ENCODE measurements at regions not wholly inside any gene's neighbourhood (a gene's known extent, or its start where the extent isn't known, plus 50 kb on each side); places are given as distances from the start of the nearest gene placed in this dataset.

- Histone ChIP-seq H3K27ac (ENCODE audit: low read length) (no peak overlapping the region), H3K27me3 (ENCODE audit: control insufficient read depth, insufficient read depth, low read length) (no peaks in the 10 kb centered on the region), H3K4me1 (ENCODE audit: control insufficient read depth, insufficient read depth, low read length) (no peaks in the 10 kb centered on the region), H3K36me3 (ENCODE audit: control insufficient read depth, insufficient read depth, low read length) (no peaks in the 10 kb centered on the region), H3K9me3 (ENCODE audit: control insufficient read depth, insufficient read depth, low read length) (no peaks in the 10 kb centered on the region), H3K4me3 (ENCODE audit: low read length) (no peak overlapping the region)
- WGBS (ENCODE audit: insufficient coverage, insufficient read length), result no CpG with 5 or more reads among the region's 1 CpG
- DNase-seq (ENCODE audit: low read depth, low spot score), result no peak
Observed at GRCh38 chr4:136713140-136713539, 819.2 kb downstream of the PCDH18 start.

DNA sequence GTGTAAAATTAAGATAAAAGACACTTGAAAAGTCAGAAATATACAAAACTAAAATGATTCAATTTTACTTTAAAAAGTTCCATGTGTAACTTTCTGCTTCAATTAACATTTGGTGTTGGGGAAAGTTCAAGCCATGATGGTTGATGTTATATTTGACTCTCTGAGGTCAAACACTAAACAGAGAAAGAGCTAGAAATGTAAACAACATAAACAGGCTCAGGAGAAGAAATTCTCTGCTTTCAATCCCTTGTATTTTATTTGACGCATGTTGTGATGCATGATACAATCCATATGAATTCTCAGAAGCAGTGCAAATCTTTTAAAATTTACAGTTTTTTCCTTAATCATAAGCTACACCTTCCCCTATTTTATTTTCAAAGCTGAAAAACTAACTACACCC lies 822.4 kb downstream of the PCDH18 start:
- Histone ChIP-seq H3K27me3 (ENCODE audit: control insufficient read depth, insufficient read depth, low read length) (no peaks in the 10 kb centered on the region), H3K27ac (ENCODE audit: low read length) (no peak overlapping the region), H3K36me3 (ENCODE audit: control insufficient read depth, insufficient read depth, low read length) (no peaks in the 10 kb centered on the region), H3K9me3 (ENCODE audit: control insufficient read depth, insufficient read depth, low read length) (no peaks in the 10 kb centered on the region), H3K4me3 (ENCODE audit: low read length) (no peak overlapping the region), H3K4me1 (ENCODE audit: control insufficient read depth, insufficient read depth, low read length) (no peaks in the 10 kb centered on the region)
- DNase-seq (ENCODE audit: low read depth, low spot score), result no peak
- WGBS (ENCODE audit: insufficient coverage, insufficient read length), result no CpG with 5 or more reads among the region's 1 CpG

GRCh38 chr4:136706942-136707341 lies 825.4 kb downstream of the PCDH18 start:
- no peaks in the 10 kb centered on the region for H3K9me3 ChIP-seq (ENCODE audit: control insufficient read depth, insufficient read depth, low read length)
- no peaks in the 10 kb centered on the region for H3K4me1 ChIP-seq (ENCODE audit: control insufficient read depth, insufficient read depth, low read length)
- no peak for DNase-seq (ENCODE audit: low read depth, low spot score)
- WGBS (ENCODE audit: insufficient coverage, insufficient read length), result no CpG with 5 or more reads among the region's 7 CpGs
- no peaks in the 10 kb centered on the region for H3K36me3 ChIP-seq (ENCODE audit: control insufficient read depth, insufficient read depth, low read length)
- H3K27me3 ChIP-seq (ENCODE audit: control insufficient read depth, insufficient read depth, low read length), result no peaks in the 10 kb centered on the region
- no peak overlapping the region for H3K27ac ChIP-seq (ENCODE audit: low read length)
- H3K4me3 ChIP-seq (ENCODE audit: low read length), result no peak overlapping the region

DNA sequence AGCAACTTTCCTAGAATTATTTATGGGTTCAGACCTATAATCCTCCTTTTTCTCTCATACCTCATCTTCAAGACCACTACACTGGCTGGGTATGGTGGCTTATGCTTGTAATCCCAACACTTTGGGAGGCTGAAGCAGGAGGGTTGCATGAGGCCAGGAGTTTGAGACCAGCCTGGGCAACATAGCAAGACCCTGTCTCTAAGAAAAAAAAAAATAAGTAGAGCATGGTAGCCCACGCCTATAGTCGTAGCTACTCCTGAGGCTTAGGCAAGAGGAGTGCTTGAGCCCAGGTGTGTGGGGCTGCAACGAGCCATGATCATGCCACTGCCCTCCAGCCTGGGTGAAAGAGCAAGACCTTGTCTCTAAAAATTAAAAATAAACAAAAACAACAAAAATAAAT lies 832.4 kb downstream of the PCDH18 start:
- no CpG with 5 or more reads among the region's 3 CpGs for WGBS (ENCODE audit: insufficient coverage, insufficient read length)
- Histone ChIP-seq H3K36me3 (ENCODE audit: control insufficient read depth, insufficient read depth, low read length) (no peaks in the 10 kb centered on the region), H3K27ac (ENCODE audit: low read length) (no peak overlapping the region), H3K4me3 (ENCODE audit: low read length) (no peak overlapping the region), H3K4me1 (ENCODE audit: control insufficient read depth, insufficient read depth, low read length) (no peaks in the 10 kb centered on the region), H3K9me3 (ENCODE audit: control insufficient read depth, insufficient read depth, low read length) (no peaks in the 10 kb centered on the region), H3K27me3 (ENCODE audit: control insufficient read depth, insufficient read depth, low read length) (no peaks in the 10 kb centered on the region)
- no peak for DNase-seq (ENCODE audit: low read depth, low spot score)

GRCh38 chr4:136691607-136692006 lies 840.7 kb downstream of the PCDH18 start:
- Histone ChIP-seq H3K27me3 (ENCODE audit: control insufficient read depth, insufficient read depth, low read length) (no peaks in the 10 kb centered on the region), H3K9me3 (ENCODE audit: control insufficient read depth, insufficient read depth, low read length) (no peaks in the 10 kb centered on the region), H3K27ac (ENCODE audit: low read length) (no peak overlapping the region), H3K4me3 (ENCODE audit: low read length) (no peak overlapping the region), H3K4me1 (ENCODE audit: control insufficient read depth, insufficient read depth, low read length) (0 out of 2 replicates have a peak, but pooled peaks cover 1% of the 10 kb centered on the region), H3K36me3 (ENCODE audit: control insufficient read depth, insufficient read depth, low read length) (no peaks in the 10 kb centered on the region)
- DNase-seq (ENCODE audit: low read depth, low spot score), result no peak
- WGBS (ENCODE audit: insufficient coverage, insufficient read length), result no CpG with 5 or more reads among the region's 3 CpGs

DNA sequence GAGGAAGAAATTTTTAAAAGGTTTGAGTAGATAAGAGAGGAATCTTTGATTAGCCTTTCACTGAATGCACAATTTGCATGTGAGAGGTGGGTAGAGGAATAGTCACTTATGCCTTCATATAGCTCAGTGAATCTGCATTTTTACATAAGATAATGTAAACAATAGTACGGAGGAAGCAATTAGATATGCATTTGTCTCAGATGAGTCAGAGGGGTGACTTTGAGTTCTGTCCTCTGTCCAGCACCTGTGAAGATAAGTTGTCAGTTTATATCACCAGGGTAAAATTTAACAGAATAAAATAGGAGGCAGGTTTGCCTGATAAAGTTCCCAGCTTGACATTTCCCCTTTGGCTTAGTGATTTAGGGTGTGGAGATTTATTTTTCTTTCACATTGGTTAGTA lies 841.9 kb downstream of the PCDH18 start:
- no peak overlapping the region for H3K27ac ChIP-seq (ENCODE audit: low read length)
- H3K4me1 ChIP-seq (ENCODE audit: control insufficient read depth, insufficient read depth, low read length), result 0 out of 2 replicates have a peak, but pooled peaks cover 1% of the 10 kb centered on the region
- H3K4me3 ChIP-seq (ENCODE audit: low read length), result no peak overlapping the region
- WGBS (ENCODE audit: insufficient coverage, insufficient read length), result no CpG with 5 or more reads among the region's 1 CpG
- H3K27me3 ChIP-seq (ENCODE audit: control insufficient read depth, insufficient read depth, low read length), result no peaks in the 10 kb centered on the region
- H3K36me3 ChIP-seq (ENCODE audit: control insufficient read depth, insufficient read depth, low read length), result no peaks in the 10 kb centered on the region
- no peak for DNase-seq (ENCODE audit: low read depth, low spot score)
- no peaks in the 10 kb centered on the region for H3K9me3 ChIP-seq (ENCODE audit: control insufficient read depth, insufficient read depth, low read length)

- Histone ChIP-seq H3K36me3 (ENCODE audit: control insufficient read depth, insufficient read depth, low read length) (no peaks in the 10 kb centered on the region), H3K4me3 (ENCODE audit: low read length) (no peak overlapping the region), H3K4me1 (ENCODE audit: control insufficient read depth, insufficient read depth, low read length) (0 out of 2 replicates have a peak, but pooled peaks cover 1% of the 10 kb centered on the region), H3K9me3 (ENCODE audit: control insufficient read depth, insufficient read depth, low read length) (no peaks in the 10 kb centered on the region), H3K27me3 (ENCODE audit: control insufficient read depth, insufficient read depth, low read length) (no peaks in the 10 kb centered on the region), H3K27ac (ENCODE audit: low read length) (no peak overlapping the region)
- DNase-seq (ENCODE audit: low read depth, low spot score), result no peak
- WGBS (ENCODE audit: insufficient coverage, insufficient read length), result no CpG with 5 or more reads among the region's 2 CpGs
Observed at GRCh38 chr4:136687596-136687995, 844.7 kb downstream of the PCDH18 start.

DNA sequence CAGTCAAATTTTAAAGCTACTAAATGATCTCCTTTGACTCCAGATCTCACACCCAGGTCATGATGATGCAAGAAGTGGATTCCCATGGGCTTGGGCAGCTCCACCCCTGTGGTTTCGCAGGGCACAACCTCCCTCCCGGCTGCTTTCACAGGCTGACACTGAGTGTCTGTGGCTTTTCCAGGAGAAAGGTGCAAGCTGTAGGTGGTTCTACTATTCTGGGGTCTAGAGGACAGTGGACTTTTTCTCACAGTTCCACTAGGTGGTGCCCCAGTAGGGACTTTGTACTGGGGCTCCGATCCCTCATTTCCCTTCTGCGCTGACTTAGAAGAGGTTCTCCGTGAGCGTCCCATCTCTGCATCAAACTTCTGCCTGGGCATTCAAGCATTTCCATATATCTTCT lies 845.2 kb downstream of the PCDH18 start:
- no CpG with 5 or more reads among the region's 6 CpGs for WGBS (ENCODE audit: insufficient coverage, insufficient read length)
- H3K4me1 ChIP-seq (ENCODE audit: control insufficient read depth, insufficient read depth, low read length), result 0 out of 2 replicates have a peak, but pooled peaks cover 1% of the 10 kb centered on the region

GRCh38 chr4:136680761-136681160 lies 851.5 kb downstream of the PCDH18 start:
- Histone ChIP-seq H3K36me3 (ENCODE audit: control insufficient read depth, insufficient read depth, low read length) (no peaks in the 10 kb centered on the region), H3K27me3 (ENCODE audit: control insufficient read depth, insufficient read depth, low read length) (no peaks in the 10 kb centered on the region), H3K4me3 (ENCODE audit: low read length) (no peak overlapping the region), H3K9me3 (ENCODE audit: control insufficient read depth, insufficient read depth, low read length) (no peaks in the 10 kb centered on the region), H3K27ac (ENCODE audit: low read length) (no peak overlapping the region), H3K4me1 (ENCODE audit: control insufficient read depth, insufficient read depth, low read length) (no peaks in the 10 kb centered on the region)
- no peak for DNase-seq (ENCODE audit: low read depth, low spot score)
- no CpG with 5 or more reads among the region's 1 CpG for WGBS (ENCODE audit: insufficient coverage, insufficient read length)

More for the DNA sequence above, 845.2 kb downstream of the PCDH18 start:
- no peak overlapping the region for H3K4me3 ChIP-seq (ENCODE audit: low read length)
- H3K36me3 ChIP-seq (ENCODE audit: control insufficient read depth, insufficient read depth, low read length), result no peaks in the 10 kb centered on the region
- no peaks in the 10 kb centered on the region for H3K27me3 ChIP-seq (ENCODE audit: control insufficient read depth, insufficient read depth, low read length)
- no peak overlapping the region for H3K27ac ChIP-seq (ENCODE audit: low read length)
- no peak for DNase-seq (ENCODE audit: low read depth, low spot score)
- no peaks in the 10 kb centered on the region for H3K9me3 ChIP-seq (ENCODE audit: control insufficient read depth, insufficient read depth, low read length)

DNA sequence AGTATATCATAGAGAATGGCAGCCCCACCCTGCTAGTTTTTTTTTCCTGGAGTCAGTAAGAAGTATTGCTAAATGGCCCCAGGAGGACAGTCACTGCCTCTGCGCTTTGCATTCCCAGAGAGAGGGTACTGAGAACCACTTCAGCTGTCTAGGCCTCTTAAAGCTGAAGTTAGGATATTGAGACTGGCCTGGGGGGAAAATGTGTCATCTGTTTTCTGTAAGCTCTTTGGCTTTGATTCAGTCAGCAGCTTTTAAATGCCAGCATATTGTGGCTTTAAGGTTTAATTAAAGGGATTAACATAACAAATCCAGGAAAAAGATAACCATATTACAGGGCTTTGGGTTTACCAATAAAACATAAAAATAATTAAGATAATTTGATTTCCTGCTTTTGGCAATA lies 852.0 kb downstream of the PCDH18 start:
- no peaks in the 10 kb centered on the region for H3K36me3 ChIP-seq (ENCODE audit: control insufficient read depth, insufficient read depth, low read length)
- H3K27me3 ChIP-seq (ENCODE audit: control insufficient read depth, insufficient read depth, low read length), result no peaks in the 10 kb centered on the region
- H3K4me1 ChIP-seq (ENCODE audit: control insufficient read depth, insufficient read depth, low read length), result no peaks in the 10 kb centered on the region
- H3K27ac ChIP-seq (ENCODE audit: low read length), result no peak overlapping the region
- no peak overlapping the region for H3K4me3 ChIP-seq (ENCODE audit: low read length)
- no peak for DNase-seq (ENCODE audit: low read depth, low spot score)
- H3K9me3 ChIP-seq (ENCODE audit: control insufficient read depth, insufficient read depth, low read length), result no peaks in the 10 kb centered on the region
- WGBS (ENCODE audit: insufficient coverage, insufficient read length), result no CpG with 5 or more reads among the region's 1 CpG

DNA sequence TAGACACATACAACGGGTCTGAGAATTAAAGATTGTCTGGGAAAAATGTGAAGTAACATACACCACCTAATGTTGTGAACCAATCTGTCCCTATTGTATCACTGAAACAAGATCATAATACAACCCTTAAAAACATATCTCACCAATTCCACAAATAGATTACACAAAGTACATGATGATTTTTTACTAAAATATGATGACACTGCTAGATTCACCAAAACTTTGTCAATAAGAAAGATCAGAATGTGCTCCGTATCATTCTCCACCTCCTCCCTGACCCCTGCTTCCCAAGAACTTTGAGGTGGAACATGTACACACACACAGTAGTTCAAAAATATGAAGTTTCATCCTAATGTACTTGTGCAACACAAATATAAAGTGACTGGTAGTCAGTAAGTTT lies 862.0 kb downstream of the PCDH18 start:
- no peak overlapping the region for H3K4me3 ChIP-seq (ENCODE audit: low read length)
- no peaks in the 10 kb centered on the region for H3K4me1 ChIP-seq (ENCODE audit: control insufficient read depth, insufficient read depth, low read length)
- DNase-seq (ENCODE audit: low read depth, low spot score), result no peak
- WGBS (ENCODE audit: insufficient coverage, insufficient read length), result no CpG with 5 or more reads among the region's 2 CpGs
- H3K27me3 ChIP-seq (ENCODE audit: control insufficient read depth, insufficient read depth, low read length), result no peaks in the 10 kb centered on the region
- H3K27ac ChIP-seq (ENCODE audit: low read length), result no peak overlapping the region
- no peaks in the 10 kb centered on the region for H3K9me3 ChIP-seq (ENCODE audit: control insufficient read depth, insufficient read depth, low read length)
- H3K36me3 ChIP-seq (ENCODE audit: control insufficient read depth, insufficient read depth, low read length), result no peaks in the 10 kb centered on the region

All from iPS DF 6.9 (cell line).